ENCODE measurements at regions not wholly inside any gene's neighbourhood (a gene's known extent, or its start where the extent isn't known, plus 50 kb on each side); places are given as distances from the start of the nearest gene placed in this dataset.

DNA sequence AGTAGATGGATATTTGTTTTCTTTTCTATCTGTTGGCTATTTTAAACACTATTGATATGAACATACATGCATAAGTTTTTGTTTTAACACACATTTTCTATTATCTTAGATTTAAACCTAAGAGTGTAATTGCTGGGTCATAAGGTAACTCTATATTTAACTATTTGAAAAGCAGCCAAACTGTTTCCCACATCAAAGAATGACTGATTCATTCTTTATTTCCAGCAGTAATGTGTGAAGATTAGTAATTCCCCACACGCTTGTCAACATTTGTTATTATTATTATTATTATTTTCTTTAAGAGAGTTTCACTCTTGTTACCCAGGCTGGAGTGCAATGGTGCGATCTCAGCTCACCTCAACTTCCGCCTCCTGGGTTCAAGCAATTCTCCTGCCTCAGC, 1495.8 kb downstream of the EFNA5 start:
- no peak for TF ChIP-seq POLR2A (IDR thresholded peaks at IDR 0.05)
- TF ChIP-seq, protein P1, sequence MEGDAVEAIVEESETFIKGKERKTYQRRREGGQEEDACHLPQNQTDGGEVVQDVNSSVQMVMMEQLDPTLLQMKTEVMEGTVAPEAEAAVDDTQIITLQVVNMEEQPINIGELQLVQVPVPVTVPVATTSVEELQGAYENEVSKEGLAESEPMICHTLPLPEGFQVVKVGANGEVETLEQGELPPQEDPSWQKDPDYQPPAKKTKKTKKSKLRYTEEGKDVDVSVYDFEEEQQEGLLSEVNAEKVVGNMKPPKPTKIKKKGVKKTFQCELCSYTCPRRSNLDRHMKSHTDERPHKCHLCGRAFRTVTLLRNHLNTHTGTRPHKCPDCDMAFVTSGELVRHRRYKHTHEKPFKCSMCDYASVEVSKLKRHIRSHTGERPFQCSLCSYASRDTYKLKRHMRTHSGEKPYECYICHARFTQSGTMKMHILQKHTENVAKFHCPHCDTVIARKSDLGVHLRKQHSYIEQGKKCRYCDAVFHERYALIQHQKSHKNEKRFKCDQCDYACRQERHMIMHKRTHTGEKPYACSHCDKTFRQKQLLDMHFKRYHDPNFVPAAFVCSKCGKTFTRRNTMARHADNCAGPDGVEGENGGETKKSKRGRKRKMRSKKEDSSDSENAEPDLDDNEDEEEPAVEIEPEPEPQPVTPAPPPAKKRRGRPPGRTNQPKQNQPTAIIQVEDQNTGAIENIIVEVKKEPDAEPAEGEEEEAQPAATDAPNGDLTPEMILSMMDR (IDR thresholded peaks at IDR 0.05) = no peak
